Panc1 (cell line): ENCODE measurements at regions not wholly inside any gene's neighbourhood (a gene's known extent, or its start where the extent isn't known, plus 50 kb on each side); places are given as distances from the start of the nearest gene placed in this dataset.

Experiments used
- CTCF ChIP-seq: fragments of 450-650 bp; IDR thresholded peaks from 2 replicates; pipeline ENCODE4 v1.5.1; 2017; ENCODE audit warnings: mild to moderate bottlenecking
- SIN3A ChIP-seq: IDR thresholded peaks from 2 replicates; pipeline ENCODE4 v1.6.1; 2012; ENCODE audit warnings: low read depth, mild to moderate bottlenecking, low read length, moderate library complexity, borderline replicate concordance; ENCODE audit not compliant: insufficient read depth
- TF ChIP-seq, protein P1 (sequence below), 2 experiments: IDR thresholded peaks; 2 replicates each; pipeline ENCODE4 v1.6.1; 2011 to 2012; ENCODE audit warnings: low read depth in 2 of 2, control low read depth in 1 of 2, low read length in 1 of 2, mild to moderate bottlenecking in 1 of 2, moderate library complexity in 1 of 2; ENCODE audit not compliant: insufficient read depth in 1 of 2

DNA sequence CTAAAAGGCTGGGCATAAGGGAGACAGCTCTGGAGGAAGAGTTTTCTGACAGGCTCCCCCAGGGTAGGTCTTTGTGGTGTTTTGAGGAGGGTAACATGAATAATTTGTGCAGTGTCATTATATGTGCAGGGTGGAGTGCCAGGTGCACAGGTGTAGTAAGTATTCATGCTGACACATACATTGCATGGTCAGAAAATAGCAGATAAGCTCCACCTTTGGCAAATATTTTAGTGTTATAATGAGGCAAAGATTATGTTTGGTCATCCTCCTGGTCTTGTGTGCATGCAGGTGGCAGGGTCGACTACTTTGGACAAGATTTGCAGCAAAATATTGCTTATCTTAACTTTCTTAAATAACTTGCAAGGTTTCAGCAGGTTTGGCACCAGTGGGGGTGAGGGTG, 910.4 kb upstream of the PCDH10 start:
- TF ChIP-seq CTCF (no peak), SIN3A (no peak)
- TF ChIP-seq, protein P1, sequence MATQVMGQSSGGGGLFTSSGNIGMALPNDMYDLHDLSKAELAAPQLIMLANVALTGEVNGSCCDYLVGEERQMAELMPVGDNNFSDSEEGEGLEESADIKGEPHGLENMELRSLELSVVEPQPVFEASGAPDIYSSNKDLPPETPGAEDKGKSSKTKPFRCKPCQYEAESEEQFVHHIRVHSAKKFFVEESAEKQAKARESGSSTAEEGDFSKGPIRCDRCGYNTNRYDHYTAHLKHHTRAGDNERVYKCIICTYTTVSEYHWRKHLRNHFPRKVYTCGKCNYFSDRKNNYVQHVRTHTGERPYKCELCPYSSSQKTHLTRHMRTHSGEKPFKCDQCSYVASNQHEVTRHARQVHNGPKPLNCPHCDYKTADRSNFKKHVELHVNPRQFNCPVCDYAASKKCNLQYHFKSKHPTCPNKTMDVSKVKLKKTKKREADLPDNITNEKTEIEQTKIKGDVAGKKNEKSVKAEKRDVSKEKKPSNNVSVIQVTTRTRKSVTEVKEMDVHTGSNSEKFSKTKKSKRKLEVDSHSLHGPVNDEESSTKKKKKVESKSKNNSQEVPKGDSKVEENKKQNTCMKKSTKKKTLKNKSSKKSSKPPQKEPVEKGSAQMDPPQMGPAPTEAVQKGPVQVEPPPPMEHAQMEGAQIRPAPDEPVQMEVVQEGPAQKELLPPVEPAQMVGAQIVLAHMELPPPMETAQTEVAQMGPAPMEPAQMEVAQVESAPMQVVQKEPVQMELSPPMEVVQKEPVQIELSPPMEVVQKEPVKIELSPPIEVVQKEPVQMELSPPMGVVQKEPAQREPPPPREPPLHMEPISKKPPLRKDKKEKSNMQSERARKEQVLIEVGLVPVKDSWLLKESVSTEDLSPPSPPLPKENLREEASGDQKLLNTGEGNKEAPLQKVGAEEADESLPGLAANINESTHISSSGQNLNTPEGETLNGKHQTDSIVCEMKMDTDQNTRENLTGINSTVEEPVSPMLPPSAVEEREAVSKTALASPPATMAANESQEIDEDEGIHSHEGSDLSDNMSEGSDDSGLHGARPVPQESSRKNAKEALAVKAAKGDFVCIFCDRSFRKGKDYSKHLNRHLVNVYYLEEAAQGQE (IDR thresholded peaks at IDR 0.05; ENCODE audit: insufficient read depth in 1 of 2, low read depth in 2 of 2, low read length in 1 of 2) = no peak
